ENCODE measurements at regions not wholly inside any gene's neighbourhood (a gene's known extent, or its start where the extent isn't known, plus 50 kb on each side); places are given as distances from the start of the nearest gene placed in this dataset.
"Not testable (repeated sequence)": the region's sequence is repeated elsewhere in the genome, so short reads cannot be mapped to it uniquely, and the experiment has no call there.

GRCh38 chr4:45229206-45229605 lies 502.9 kb upstream of the GNPDA2 start:
- DNase-seq (ENCODE audit: low read depth in 2 of 2), result no peak
- H3K9ac ChIP-seq (ENCODE audit: insufficient read depth, low read length), result no peak overlapping the region
- H3K36me3 ChIP-seq (ENCODE audit: control insufficient read depth, insufficient read depth, low read length), result no peaks in the 10 kb centered on the region
- H4K20me1 ChIP-seq (ENCODE audit: control insufficient read depth, extremely low read depth, insufficient read depth, low read length), result no peaks in the 10 kb centered on the region
- TF ChIP-seq CTCF (conservative IDR thresholded peaks at IDR 0.05 in 1 of 2, IDR thresholded peaks at IDR 0.05 in 1 of 2; ENCODE audit: low read depth in 1 of 2, low read length in 2 of 2) (no peak), EZH2 (IDR thresholded peaks at IDR 0.05; ENCODE audit: low read length, missing control alignments) (no peak)
- H3K27me3 ChIP-seq (ENCODE audit: control insufficient read depth, insufficient read depth, low read length), result no peaks in the 10 kb centered on the region
- H3K4me2 ChIP-seq (ENCODE audit: extremely low read depth, insufficient read depth, low read length), result no peak overlapping the region
- H3K4me1 ChIP-seq (ENCODE audit: control insufficient read depth, extremely low read depth, insufficient read depth, low read length), result no peaks in the 10 kb centered on the region
- no peaks in the 10 kb centered on the region for H3K79me2 ChIP-seq (ENCODE audit: control insufficient read depth, insufficient read depth, low read length)
- no peak overlapping the region for H3K27ac ChIP-seq (ENCODE audit: insufficient read depth, low read length)
- no peaks in the 10 kb centered on the region for H3K9me3 ChIP-seq (ENCODE audit: control insufficient read depth, insufficient read depth, low read depth, low read length)
- H2AFZ ChIP-seq (ENCODE audit: low read length), result no peak overlapping the region
- no peak overlapping the region for H3K4me3 ChIP-seq (replicated peaks in 1 of 4; ENCODE audit: control extremely low read depth in 1 of 4, insufficient read depth in 1 of 4, low read depth in 3 of 4, low read length in 4 of 4)

DNA sequence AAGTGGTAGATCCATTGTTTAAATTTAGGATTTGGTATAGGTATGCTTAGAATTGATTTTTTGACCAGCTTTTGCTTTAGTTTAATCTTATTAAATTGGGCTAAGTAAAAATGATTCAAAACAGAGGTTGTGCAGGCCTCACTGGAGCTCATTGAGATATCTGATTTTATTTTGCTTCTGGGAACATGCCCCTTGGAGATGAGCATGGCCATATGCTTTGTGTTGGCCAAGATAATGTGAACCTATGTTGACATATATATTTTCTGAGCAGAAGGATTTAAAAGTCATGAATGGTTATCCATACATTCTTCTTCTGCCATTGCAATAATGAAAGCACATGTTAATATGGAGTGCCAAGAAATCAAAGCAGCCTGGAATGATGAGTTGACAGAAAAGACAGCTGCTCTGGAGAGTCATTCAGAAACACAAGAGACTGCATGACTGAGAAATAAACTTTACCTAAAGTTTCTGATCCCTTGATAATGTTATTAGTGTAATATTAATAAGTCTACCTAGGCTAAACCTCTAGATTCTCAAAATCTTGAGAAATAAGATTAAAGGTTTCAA lies 489.7 kb upstream of the GNPDA2 start:
- Histone ChIP-seq H3K4me1 (ENCODE audit: control insufficient read depth, extremely low read depth, insufficient read depth, low read length) (no peaks in the 10 kb centered on the region), H3K4me3 (replicated peaks in 1 of 4; ENCODE audit: control extremely low read depth in 1 of 4, insufficient read depth in 1 of 4, low read depth in 3 of 4, low read length in 4 of 4) (no peak overlapping the region), H3K4me2 (ENCODE audit: extremely low read depth, insufficient read depth, low read length) (no peak overlapping the region), H4K20me1 (ENCODE audit: control insufficient read depth, extremely low read depth, insufficient read depth, low read length) (no peaks in the 10 kb centered on the region), H2AFZ (ENCODE audit: low read length) (no peak overlapping the region), H3K36me3 (ENCODE audit: control insufficient read depth, insufficient read depth, low read length) (no peaks in the 10 kb centered on the region), H3K79me2 (ENCODE audit: control insufficient read depth, insufficient read depth, low read length) (no peaks in the 10 kb centered on the region), H3K27me3 (ENCODE audit: control insufficient read depth, insufficient read depth, low read length) (no peaks in the 10 kb centered on the region), H3K27ac (ENCODE audit: insufficient read depth, low read length) (no peak overlapping the region), H3K9ac (ENCODE audit: insufficient read depth, low read length) (no peak overlapping the region), H3K9me3 (ENCODE audit: control insufficient read depth, insufficient read depth, low read depth, low read length) (no peaks in the 10 kb centered on the region)
- DNase-seq (ENCODE audit: low read depth in 2 of 2), result no peak
- TF ChIP-seq EZH2 (IDR thresholded peaks at IDR 0.05; ENCODE audit: low read length, missing control alignments) (no peak), CTCF (conservative IDR thresholded peaks at IDR 0.05 in 1 of 2, IDR thresholded peaks at IDR 0.05 in 1 of 2; ENCODE audit: low read depth in 1 of 2, low read length in 2 of 2) (no peak)

DNA sequence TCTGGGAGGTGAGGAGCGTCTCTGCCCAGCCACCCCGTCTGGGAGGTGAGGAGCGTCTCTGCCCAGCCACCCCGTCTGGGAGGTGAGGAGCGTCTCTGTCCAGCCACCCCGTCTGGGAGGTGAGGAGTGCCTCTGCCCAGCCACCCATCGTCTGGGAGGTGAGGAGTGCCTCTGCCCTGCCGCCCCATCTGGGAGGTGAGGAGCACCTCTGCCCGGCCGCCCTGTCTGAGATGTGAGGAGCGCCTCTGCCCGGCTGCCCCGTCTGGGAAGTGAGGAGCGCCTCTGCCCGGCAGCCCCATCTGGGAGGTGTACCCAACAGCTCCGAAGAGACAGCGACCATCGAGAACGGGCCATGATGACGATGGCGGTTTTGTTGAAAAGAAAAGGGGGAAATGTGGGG lies 482.1 kb upstream of the GNPDA2 start:
- H2AFZ ChIP-seq (ENCODE audit: low read length); H4K20me1 ChIP-seq (ENCODE audit: control insufficient read depth, extremely low read depth, insufficient read depth, low read length); H3K27me3 ChIP-seq (ENCODE audit: control insufficient read depth, insufficient read depth, low read length); H3K4me2 ChIP-seq (ENCODE audit: extremely low read depth, insufficient read depth, low read length); DNase-seq (ENCODE audit: low read depth in 2 of 2); H3K36me3 ChIP-seq (ENCODE audit: control insufficient read depth, insufficient read depth, low read length); H3K27ac ChIP-seq (ENCODE audit: insufficient read depth, low read length); H3K4me1 ChIP-seq (ENCODE audit: control insufficient read depth, extremely low read depth, insufficient read depth, low read length); H3K9me3 ChIP-seq (ENCODE audit: control insufficient read depth, insufficient read depth, low read depth, low read length); H3K79me2 ChIP-seq (ENCODE audit: control insufficient read depth, insufficient read depth, low read length); H3K4me3 ChIP-seq (replicated peaks in 1 of 4; ENCODE audit: control extremely low read depth in 1 of 4, insufficient read depth in 1 of 4, low read depth in 3 of 4, low read length in 4 of 4); H3K9ac ChIP-seq (ENCODE audit: insufficient read depth, low read length): not testable (repeated sequence)

DNA sequence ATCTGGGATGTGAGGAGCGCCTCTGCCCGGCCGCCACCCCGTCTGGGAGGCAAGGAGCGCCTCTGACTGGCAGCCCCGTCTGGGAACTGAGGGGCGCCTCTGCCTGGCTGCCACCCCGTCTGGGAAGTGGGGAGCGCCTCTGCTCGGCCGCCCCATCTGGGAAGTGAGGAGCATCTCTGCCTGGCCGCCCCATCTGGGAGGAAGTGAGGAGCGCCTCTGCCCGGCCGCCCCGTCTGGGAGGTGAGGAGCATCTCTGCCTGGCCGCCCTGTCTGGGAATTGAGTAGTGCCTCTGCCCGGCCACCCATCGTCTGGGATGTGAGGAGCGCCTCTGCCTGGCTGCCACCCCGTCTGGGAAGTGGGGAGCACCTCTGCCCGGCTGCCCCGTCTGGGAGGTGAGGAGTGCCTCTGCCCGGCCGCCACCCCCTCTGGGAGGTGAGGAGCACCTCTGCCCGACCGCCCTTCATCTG lies 481.5 kb upstream of the GNPDA2 start:
- not testable (repeated sequence) for H3K36me3 ChIP-seq (ENCODE audit: control insufficient read depth, insufficient read depth, low read length); H3K4me1 ChIP-seq (ENCODE audit: control insufficient read depth, extremely low read depth, insufficient read depth, low read length); DNase-seq (ENCODE audit: low read depth in 2 of 2); H3K27ac ChIP-seq (ENCODE audit: insufficient read depth, low read length); H3K9ac ChIP-seq (ENCODE audit: insufficient read depth, low read length); H3K4me3 ChIP-seq (replicated peaks in 1 of 4; ENCODE audit: control extremely low read depth in 1 of 4, insufficient read depth in 1 of 4, low read depth in 3 of 4, low read length in 4 of 4); H3K27me3 ChIP-seq (ENCODE audit: control insufficient read depth, insufficient read depth, low read length); H3K9me3 ChIP-seq (ENCODE audit: control insufficient read depth, insufficient read depth, low read depth, low read length); H4K20me1 ChIP-seq (ENCODE audit: control insufficient read depth, extremely low read depth, insufficient read depth, low read length); H3K4me2 ChIP-seq (ENCODE audit: extremely low read depth, insufficient read depth, low read length); H2AFZ ChIP-seq (ENCODE audit: low read length); H3K79me2 ChIP-seq (ENCODE audit: control insufficient read depth, insufficient read depth, low read length)

GRCh38 chr4:45207241-45207863 lies 481.0 kb upstream of the GNPDA2 start:
- H3K4me3 ChIP-seq (replicated peaks in 1 of 4; ENCODE audit: control extremely low read depth in 1 of 4, insufficient read depth in 1 of 4, low read depth in 3 of 4, low read length in 4 of 4); H3K36me3 ChIP-seq (ENCODE audit: control insufficient read depth, insufficient read depth, low read length); H3K79me2 ChIP-seq (ENCODE audit: control insufficient read depth, insufficient read depth, low read length); H3K9me3 ChIP-seq (ENCODE audit: control insufficient read depth, insufficient read depth, low read depth, low read length); H3K27ac ChIP-seq (ENCODE audit: insufficient read depth, low read length); H4K20me1 ChIP-seq (ENCODE audit: control insufficient read depth, extremely low read depth, insufficient read depth, low read length); DNase-seq (ENCODE audit: low read depth in 2 of 2); H3K4me2 ChIP-seq (ENCODE audit: extremely low read depth, insufficient read depth, low read length); H3K27me3 ChIP-seq (ENCODE audit: control insufficient read depth, insufficient read depth, low read length); H3K9ac ChIP-seq (ENCODE audit: insufficient read depth, low read length); H2AFZ ChIP-seq (ENCODE audit: low read length); H3K4me1 ChIP-seq (ENCODE audit: control insufficient read depth, extremely low read depth, insufficient read depth, low read length): not testable (repeated sequence)

Data from fibroblast of lung (primary cell).